ENCODE measurements at regions not wholly inside any gene's neighbourhood (a gene's known extent, or its start where the extent isn't known, plus 50 kb on each side); places are given as distances from the start of the nearest gene placed in this dataset.

- TF ChIP-seq CTCF (IDR thresholded peaks at IDR 0.05; ENCODE audit: control extremely low read depth, extremely low read depth), result no peak
- H3K9me3 ChIP-seq (ENCODE audit: control insufficient read depth in 4 of 4, insufficient read depth in 3 of 4, low read length in 3 of 4), result no peaks in the 10 kb centered on the region
- DNase-seq (no peak), ATAC-seq (ENCODE audit: insufficient read depth, low FRiP score) (no peak)
- H3K4me3 ChIP-seq, result no peak overlapping the region
- no peak overlapping the region for H3K9ac ChIP-seq (ENCODE audit: insufficient read depth in 1 of 2, low read length in 2 of 2)
- H3K4me1 ChIP-seq (ENCODE audit: control insufficient read depth in 5 of 5, insufficient read depth in 5 of 5, low read length in 5 of 5), result no peaks in the 10 kb centered on the region
- H3K27ac ChIP-seq (ENCODE audit: low read depth in 1 of 2, low read length in 1 of 2), result no peak overlapping the region
- peaks cover 3 to 7% (median 4%) of the 10 kb centered on the region in 3 donors for H3K27me3 ChIP-seq (ENCODE audit: control insufficient read depth in 3 of 3, insufficient read depth in 3 of 3, low read length in 2 of 3)
- no peaks in the 10 kb centered on the region for H3K36me3 ChIP-seq (ENCODE audit: control insufficient read depth in 4 of 4, insufficient read depth in 4 of 4, low read length in 4 of 4)
- WGBS, 2 donors, result 72 to 75% methylated on average over 7 of the region's 7 CpGs
Measured at GRCh38 chr1:37354876-37355650, 119.3 kb upstream of the ZC3H12A start.

- Histone ChIP-seq H3K9me3 (ENCODE audit: control insufficient read depth in 4 of 4, insufficient read depth in 3 of 4, low read length in 3 of 4) (no peaks in the 10 kb centered on the region), H3K27ac (ENCODE audit: low read depth in 1 of 2, low read length in 1 of 2) (no peak overlapping the region), H3K4me3 (no peak overlapping the region), H3K9ac (ENCODE audit: insufficient read depth in 1 of 2, low read length in 2 of 2) (no peak overlapping the region), H3K36me3 (ENCODE audit: control insufficient read depth in 4 of 4, insufficient read depth in 4 of 4, low read length in 4 of 4) (no peaks in the 10 kb centered on the region), H3K4me1 (ENCODE audit: control insufficient read depth in 5 of 5, insufficient read depth in 5 of 5, low read length in 5 of 5) (no peaks in the 10 kb centered on the region), H3K27me3 (ENCODE audit: control insufficient read depth in 3 of 3, insufficient read depth in 3 of 3, low read length in 2 of 3) (peaks cover 0 to 17% (median 12%) of the 10 kb centered on the region in 3 donors)
- TF ChIP-seq CTCF (IDR thresholded peaks at IDR 0.05; ENCODE audit: control extremely low read depth, extremely low read depth), result no peak
- ATAC-seq (ENCODE audit: insufficient read depth, low FRiP score) (no peak), DNase-seq (no peak)
- 73 to 79% methylated on average over 4 of the region's 4 CpGs for WGBS, 2 donors
Measured at GRCh38 chr1:37358992-37359391, 115.4 kb upstream of the ZC3H12A start.

GRCh38 chr1:37360011-37360410 is 114.4 kb upstream of the ZC3H12A start:
- no peaks in the 10 kb centered on the region for H3K4me1 ChIP-seq (ENCODE audit: control insufficient read depth in 5 of 5, insufficient read depth in 5 of 5, low read length in 5 of 5)
- H3K27ac ChIP-seq (ENCODE audit: low read depth in 1 of 2, low read length in 1 of 2), result no peak overlapping the region
- H3K27me3 ChIP-seq (ENCODE audit: control insufficient read depth in 3 of 3, insufficient read depth in 3 of 3, low read length in 2 of 3), result peaks cover 0 to 17% (median 12%) of the 10 kb centered on the region in 3 donors
- DNase-seq, result peak in 1 of 3 donors; percentile 7
- no peaks in the 10 kb centered on the region for H3K36me3 ChIP-seq (ENCODE audit: control insufficient read depth in 4 of 4, insufficient read depth in 4 of 4, low read length in 4 of 4)
- H3K9me3 ChIP-seq (ENCODE audit: control insufficient read depth in 4 of 4, insufficient read depth in 3 of 4, low read length in 3 of 4), result no peaks in the 10 kb centered on the region
- no peak overlapping the region for H3K9ac ChIP-seq (ENCODE audit: insufficient read depth in 1 of 2, low read length in 2 of 2)
- no peak for ATAC-seq (ENCODE audit: insufficient read depth, low FRiP score)
- no peak overlapping the region for H3K4me3 ChIP-seq
- 44 to 64% methylated on average over 6 of the region's 6 CpGs for WGBS, 2 donors
- TF ChIP-seq CTCF (IDR thresholded peaks at IDR 0.05; ENCODE audit: control extremely low read depth, extremely low read depth), result no peak

Measured in lung (tissue), 11 donors.